HG02588 (cell line): ENCODE measurements at regions not wholly inside any gene's neighbourhood (a gene's known extent, or its start where the extent isn't known, plus 50 kb on each side); places are given as distances from the start of the nearest gene placed in this dataset.
"Not testable (repeated sequence)": the region's sequence is repeated elsewhere in the genome, so short reads cannot be mapped to it uniquely, and the experiment has no call there.

Experiments
- ATAC-seq: cut with Tn5 transposase; IDR thresholded peaks from one replicate; pipeline ENCODE4 v1.9.1; 2021; ENCODE audit warnings: mild to moderate bottlenecking, moderate library complexity; ENCODE audit not compliant: unreplicated experiment

DNA sequence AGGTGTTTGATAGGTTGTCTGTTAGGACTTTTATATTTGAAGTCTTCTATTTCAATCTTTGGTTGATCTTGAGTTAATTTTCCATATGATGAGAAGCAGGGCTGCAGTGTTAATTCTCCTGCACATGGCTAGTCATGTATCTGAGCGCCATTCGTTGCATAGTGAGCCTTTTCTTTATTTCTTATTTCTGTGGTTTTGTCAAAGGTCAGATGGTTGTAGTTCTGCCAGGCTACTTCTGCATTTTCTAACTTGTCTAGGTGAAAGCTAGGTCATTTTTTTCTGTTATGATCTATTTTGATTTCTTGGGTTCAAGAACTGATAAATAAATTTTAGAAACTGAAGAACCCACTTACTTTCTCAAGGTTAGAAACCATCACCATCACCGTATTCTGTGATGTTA is 56.7 kb downstream of the CCDC74A start:
- ATAC-seq = no peak

DNA sequence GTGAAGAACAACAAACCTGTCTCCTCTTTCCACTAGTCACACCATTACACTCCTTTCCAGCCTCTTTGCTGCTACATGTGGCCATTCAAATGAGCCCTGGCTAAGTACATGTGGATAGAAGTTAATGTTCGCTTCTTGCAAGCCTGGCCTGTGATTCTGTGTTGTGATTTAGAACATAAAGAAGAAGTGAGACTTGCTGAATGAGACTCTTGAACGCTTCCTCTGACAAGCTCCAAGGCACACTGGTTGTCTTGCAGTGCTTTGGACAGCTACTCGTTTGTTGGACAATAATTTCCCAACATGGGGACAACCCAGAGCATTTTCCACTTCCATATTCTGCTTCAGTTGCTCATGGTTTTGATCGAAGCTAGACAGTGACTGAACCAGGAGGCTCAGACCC is 57.3 kb downstream of the CCDC74A start:
- ATAC-seq = peak; percentile 64

DNA sequence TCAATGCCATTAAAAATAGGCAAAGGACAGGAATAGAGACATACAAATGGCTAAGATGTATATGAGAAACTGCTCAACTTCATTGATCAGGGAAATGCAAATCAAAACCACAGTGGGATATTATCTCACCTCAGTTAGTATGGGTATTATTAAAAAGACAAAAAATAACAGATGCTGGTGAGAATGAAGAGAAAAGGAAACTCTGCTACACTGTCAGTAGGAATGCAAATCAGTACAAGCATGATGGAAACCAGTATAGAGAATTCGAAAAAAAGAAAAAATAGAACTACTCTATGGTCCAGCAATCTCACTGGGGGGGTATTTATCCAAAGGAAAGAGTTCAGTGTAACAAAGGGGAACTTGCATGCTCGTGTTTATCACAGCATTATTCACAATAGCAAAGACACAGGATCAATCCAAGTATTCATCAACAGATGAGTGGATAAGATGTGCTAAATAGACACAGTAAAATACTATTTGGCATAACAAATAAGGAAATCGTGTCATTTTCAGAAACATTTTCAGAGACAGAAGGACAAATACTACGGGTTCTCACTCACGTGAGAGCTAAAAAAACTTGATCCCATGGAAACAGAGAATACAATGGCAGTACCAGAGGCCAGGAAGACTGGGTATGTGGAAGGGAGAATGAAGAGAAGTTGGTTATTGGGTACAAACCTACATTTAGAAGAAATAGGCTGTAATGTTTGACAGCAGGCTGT is 60.6 kb downstream of the CCDC74A start:
- ATAC-seq = peak; percentile 69

DNA sequence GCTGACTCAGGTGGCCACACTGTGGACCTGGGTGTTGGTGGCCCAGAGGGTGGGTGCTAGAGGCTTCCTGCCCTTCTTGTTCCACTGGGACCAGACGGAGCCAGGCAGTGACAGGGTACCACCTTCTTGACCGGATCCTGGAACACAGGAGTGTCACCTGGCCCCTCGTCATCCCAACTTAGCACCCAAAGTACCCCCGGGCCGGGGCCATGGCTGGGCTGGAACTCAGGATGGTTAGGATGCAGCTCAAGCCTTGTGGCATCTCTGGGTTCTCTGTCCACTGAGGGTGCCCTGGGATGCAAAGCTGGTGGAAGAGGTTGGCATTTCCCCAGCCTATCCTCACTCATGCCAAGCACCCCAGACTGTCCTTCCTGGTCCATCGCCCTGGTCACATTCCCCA is 61.4 kb downstream of the CCDC74A start:
- not testable (repeated sequence) for ATAC-seq

DNA sequence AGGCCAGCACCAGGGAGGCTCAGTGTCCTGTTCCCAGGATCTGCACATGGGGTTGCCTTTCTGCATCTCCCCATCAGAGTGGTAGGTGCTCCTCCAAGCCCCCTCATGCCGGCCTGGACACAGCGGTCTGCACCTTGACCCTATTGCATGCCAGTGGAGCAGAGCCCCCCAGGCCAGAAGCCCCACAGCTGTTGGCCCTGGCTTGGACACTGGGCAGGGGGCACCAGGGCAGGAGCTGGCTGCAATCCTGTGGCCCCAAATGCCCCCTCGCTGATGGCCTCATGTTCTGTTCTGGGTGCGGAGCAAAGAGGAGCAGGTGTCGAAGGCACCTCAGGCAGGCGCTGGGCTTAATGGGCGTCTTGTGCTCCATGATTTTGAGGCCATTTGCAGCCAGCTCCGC is 62.7 kb downstream of the CCDC74A start:
- ATAC-seq = no peak

DNA sequence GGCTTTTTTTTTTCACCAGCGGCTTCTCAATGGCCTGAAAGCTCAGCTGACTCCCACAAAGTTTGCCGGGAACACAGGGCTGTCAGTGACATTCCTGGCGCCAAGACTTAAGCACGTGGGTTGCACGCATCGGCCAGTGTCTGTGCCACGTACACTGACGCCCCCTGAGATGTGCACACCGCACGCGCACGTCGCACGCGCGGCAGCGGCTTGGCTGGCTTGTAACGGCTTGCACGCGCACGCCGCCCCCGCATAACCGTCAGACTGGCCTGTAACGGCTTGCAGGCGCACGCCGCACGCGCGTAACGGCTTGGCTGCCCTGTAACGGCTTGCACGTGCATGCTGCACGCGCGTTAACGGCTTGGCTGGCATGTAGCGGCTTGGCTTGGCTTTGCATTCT is 63.2 kb downstream of the CCDC74A start:
- ATAC-seq = no peak

DNA sequence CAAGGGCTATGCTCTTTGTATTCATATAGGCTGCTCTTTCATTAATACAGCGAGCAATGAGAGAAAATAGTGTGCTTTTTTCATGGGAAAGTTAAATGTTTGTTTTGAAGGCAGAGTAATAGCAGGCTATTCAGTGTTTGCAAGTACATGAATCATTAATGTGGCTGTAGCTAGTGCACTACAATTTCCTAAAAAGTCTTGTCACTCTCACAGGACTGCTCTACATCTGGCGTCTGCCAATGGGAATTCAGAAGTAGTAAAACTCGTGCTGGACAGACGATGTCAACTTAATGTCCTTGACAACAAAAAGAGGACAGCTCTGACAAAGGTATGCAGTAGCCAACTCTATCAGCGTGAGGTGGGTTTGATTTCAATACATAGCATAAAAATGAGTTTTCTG is 68.9 kb downstream of the CCDC74A start:
- ATAC-seq = not testable (repeated sequence)

DNA sequence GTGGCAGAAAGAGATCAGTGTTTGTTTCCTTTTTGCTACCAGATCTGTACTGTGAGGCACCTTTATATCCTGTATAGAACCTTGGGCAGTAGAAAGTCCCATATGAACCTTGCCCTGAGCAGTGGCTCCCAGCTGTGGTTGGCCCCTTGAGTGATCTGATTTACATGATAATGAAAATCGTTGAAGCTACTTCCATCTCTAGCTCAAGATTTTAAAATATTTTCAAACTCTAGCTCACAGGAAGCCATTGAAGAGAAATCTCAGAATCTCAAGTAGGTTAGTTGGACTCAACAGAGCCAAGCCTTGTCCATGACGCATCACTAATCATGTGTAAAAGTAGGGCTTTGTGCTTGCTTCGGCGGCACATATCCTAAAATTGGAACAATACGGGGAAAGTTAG is 74.8 kb downstream of the CCDC74A start:
- not testable (repeated sequence) for ATAC-seq

DNA sequence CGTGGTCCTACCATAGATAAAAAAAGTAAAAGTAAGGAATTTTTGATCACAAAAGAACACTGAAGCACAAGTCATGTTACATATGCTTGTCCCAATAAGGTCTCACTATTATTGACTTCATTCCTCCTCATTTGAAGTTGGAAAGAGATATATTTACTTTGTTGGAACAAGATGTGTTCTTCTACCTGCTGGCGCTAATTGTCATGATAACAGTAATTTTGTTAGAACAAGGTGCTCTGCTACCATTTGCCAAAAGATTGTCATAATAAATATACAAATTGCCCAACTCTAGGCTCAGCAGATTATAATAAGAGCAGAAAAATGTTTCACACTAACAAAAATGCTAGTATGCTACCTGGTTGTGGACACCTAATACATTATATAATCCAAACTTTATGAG is 77.0 kb downstream of the CCDC74A start:
- not testable (repeated sequence) for ATAC-seq

DNA sequence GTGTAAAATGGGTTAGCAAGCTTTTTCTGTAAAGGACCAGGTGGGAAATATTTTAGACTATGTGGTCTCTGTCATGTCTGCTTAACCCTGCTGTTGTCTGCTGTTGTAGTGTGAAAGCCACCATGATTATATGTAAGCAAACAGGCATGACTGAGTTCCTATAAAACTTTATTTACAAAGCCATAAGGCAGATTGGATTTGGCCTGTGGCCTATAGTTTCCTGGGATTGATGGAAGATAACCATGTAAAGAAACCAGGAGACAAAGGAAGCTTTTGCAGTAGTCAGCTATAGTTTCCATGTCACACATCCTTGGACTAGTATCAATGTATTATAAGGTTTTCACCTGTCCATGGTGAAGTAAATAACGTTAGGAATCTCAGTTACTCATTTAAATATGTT is 78.7 kb downstream of the CCDC74A start:
- ATAC-seq = not testable (repeated sequence)

DNA sequence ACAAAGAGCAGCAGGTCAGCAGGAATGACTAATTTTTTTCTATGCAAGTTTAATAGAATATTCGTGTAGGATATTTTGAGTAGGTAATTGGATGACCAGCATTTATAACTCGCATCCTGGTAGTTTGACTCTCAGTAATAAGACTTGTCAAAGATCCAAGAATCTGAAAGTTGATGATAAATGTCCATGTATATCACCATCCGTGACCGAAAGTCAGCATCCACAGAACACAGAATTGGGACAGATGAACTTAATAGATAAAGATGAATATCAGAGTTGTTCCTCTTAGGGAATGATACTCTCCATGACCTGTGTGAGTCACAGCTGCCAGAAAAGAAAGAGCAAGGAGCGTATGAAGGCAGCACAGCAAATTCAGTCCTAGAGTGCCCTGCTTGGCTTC is 79.4 kb downstream of the CCDC74A start:
- not testable (repeated sequence) for ATAC-seq

DNA sequence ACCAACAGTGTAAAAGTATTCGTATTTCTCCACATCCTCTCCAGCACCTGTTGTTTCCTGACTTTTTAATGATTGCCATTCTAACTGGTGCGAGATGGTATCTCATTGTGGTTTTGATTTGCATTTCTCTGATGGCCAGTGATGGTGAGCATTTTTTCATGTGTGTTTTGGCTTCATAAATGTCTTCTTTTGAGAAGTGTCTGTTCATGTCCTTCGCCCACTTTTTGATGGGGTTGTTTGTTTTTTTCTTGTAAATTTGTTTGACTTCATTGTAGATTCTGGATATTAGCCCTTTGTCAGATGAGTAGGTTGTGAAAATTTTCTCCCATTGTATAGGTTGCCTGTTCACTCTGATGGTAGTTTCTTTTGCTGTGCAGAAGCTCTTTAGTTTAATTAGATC is 86.9 kb downstream of the CCDC74A start:
- ATAC-seq = not testable (repeated sequence)

DNA sequence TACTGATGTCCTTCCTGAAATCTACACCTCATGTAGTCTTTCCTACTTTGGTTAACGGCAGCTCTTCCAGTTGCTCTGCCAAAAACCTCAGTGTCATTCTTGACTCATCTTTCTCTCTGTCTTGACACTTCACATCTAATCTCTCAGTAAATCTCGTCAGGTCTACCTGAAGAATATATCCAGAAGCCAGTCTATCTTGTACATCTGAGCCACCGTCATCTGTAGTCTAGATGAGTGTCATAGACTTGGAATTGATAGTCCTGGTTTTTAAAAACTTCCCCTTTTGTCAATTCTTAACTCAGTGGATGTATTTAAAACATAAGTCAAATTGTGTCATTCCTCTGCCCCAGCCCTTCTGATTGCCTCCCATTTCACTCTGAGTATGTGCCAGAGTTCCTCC is 90.6 kb downstream of the CCDC74A start:
- ATAC-seq = not testable (repeated sequence)

DNA sequence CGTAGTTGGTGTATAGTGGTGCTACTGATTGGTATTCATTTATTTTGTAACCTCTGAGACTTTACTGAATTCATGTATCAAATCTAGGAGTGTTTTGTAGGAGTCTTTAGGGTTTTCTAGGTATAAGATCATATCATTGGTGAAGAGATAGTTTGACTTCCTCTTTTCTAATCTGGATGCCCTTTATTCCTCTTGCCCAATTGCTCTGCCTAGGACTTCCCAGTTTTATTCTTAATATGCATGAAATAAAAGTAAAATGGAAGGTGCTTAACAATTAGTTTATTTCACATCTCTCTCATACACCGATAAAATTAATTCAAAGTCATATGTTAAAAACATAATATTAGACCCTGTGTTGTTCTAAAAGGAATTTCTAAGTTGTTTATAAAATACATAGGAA is 95.2 kb downstream of the CCDC74A start:
- not testable (repeated sequence) for ATAC-seq

DNA sequence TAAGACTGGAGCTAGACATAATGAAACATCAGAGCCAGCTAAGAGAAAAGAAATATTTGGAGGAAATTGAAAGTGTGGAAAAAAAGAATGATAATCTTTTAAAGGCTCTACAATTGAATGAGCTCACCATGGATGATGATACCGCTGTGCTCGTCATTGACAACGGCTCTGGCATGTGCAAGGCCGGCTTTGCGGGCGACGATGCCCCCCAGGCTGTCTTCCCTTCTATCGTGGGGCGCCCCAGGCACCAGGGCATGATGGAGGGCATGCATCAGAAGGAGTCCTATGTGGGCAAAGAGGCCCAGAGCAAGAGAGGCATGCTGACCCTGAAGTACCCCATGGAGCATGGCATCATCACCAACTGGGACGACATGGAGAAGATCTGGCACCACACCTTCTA is 98.3 kb downstream of the CCDC74A start:
- not testable (repeated sequence) for ATAC-seq

DNA sequence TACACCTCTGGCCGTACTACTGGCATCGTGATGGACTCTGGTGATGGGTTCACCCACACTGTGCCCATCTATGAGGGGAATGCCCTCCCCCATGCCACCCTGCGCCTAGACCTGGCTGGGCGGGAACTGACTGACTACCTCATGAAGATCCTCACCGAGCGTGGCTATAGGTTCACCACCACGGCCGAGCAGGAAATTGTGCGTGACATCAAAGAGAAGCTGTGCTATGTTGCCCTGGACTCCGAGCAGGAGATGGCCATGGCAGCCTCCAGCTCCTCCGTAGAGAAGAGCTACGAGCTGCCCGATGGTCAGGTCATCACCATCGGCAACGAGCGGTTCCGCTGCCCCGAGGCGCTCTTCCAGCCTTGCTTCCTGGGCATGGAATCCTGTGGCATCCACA is 98.9 kb downstream of the CCDC74A start:
- ATAC-seq = not testable (repeated sequence)

DNA sequence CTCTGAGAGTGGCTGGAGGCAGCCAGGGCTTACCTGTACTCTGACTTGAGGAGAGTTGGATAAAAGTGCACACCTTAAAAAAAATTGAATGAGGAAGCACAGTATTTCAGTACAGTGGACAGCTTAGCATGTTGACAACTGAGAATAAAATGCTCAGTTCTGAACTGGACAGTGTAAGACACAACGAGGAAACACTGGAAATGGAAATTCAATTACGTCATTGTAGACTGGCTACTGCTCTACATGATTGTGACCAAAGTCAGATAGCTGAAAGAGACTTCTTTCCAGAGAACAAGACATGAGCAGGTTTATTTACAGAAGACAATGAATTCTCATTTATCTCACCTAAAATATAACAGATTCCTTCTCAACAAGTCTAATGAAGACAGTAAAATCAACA is 100.1 kb downstream of the CCDC74A start:
- ATAC-seq = not testable (repeated sequence)

DNA sequence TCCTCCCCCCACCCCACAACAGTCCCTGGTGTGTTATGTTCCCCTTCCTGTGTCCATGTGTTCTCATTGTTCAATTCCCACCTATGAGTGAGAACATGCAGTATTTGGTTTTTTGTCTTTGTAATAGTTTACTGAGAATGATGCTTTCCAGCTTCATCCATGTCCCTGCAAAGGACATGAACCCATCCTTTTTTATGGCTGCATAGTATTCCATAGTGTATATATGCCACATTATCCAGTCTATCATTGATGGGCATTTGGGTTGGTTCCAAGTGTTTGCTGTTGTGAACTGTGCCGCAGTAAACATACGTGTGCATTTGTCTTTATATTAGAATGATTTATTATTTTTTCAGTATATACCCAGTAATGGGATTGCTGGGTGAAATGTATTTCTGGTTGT is 104.0 kb downstream of the CCDC74A start:
- not testable (repeated sequence) for ATAC-seq

DNA sequence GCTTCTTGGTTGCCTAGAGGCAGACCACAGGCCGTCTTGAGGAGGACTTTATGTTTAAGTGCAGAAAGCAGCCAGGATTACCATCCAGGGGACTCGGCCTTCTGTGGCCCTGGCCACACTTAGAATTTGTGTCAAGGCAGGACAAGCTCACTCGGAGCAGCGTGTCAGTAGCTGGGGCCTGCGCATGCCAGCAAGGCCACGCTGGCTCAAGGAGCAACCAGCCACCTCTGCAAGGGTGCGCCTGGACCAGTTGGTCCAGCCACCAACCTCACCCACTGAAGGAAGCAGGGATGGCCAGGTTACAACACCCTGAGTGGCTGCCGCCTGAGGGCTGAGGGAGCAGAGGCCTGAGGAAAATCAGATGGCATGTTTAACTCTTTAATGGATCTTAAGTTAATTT is 105.7 kb downstream of the CCDC74A start:
- not testable (repeated sequence) for ATAC-seq

DNA sequence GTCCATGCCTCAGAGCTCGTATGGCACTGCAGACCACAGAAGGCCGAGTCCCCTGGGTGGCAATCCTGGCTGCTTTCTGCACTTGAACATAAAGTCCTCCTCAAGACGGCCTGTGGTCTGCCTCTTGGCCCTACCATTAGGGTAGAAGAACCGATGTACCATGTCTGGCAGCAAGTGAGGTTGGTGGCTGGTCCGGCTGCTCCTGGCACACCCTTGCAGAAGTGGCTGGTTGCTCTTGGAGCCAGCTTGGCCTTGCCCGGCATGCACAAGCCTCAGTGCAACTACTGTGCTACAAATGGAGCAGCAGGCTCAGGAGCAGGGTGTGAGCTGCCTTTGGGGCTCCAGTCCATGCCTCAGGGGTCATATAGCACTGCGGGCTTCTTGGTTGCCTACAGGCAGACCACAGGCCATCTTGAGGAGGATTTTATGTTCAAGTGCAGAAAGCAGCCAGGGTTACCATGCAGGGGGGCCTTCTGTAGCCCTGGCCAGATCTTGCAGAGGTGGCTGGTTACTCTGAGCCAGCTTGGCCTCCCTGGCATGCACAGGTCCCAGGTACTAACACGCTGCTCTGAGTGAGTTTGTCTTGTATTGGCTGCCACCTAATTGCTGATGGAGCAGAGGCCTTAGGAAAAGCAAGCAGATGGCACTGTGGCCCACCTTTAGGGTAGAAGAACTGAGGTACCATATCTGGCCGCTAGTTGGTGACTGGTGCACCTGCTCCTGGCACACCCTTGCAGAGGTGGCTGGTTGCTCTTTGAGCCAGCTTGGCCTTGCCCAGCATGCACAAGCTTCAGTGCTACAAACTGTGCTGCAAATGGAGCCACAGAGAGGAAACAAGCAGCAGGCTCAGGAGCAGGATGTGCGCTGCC is 106.4 kb downstream of the CCDC74A start:
- ATAC-seq = not testable (repeated sequence)

DNA sequence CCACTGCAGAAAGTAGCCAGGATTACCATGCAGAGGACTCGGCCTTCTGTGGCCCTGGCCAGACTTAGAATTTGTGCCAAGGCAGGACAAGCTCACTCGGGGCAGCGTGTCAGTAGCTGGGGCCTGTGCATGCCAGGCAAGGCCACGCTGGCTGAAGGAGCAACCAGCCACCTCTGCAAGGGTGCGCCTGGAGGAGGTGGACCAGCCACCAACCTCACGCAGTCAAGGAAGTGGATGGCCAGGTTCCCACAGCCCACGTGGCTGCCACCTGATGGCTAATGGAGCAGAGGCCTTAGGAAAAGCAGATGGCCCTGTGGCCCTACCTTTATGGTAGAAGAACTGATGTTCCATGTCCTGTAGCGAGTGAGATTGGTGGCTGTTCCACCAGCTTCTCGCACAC is 107.9 kb downstream of the CCDC74A start:
- no peak for ATAC-seq

DNA sequence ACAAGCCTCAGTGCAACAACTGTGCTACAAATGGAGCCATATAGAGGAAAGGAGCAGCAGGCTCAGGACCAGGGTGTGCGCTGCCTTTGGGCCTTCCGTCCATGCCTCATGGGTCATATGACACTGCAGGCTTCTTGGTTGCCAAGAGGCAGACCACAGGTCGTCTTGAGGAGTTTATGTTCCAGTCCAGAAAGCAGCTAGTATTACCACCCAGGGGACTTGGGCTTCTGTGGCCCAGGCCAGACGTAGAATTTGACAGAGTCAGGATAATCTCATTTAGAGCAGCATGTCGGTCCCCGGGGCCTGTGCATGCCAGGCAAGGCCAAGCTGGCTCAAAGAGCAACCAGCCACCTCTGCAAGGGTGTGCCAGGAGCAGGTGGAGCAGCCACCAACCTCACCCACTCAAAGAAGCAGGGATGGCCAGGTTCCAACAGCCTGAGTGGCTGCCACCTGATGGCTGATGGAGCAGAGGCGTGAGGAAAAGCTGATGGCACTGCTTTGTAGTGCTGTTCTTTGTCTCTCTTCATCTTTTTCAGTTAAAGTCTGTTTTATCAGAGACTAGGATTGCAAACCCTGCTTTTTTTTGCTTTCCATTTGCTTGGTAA is 109.1 kb downstream of the CCDC74A start:
- not testable (repeated sequence) for ATAC-seq
